Breast epithelium (tissue), 3 donors: ENCODE measurements at regions not wholly inside any gene's neighbourhood (a gene's known extent, or its start where the extent isn't known, plus 50 kb on each side); places are given as distances from the start of the nearest gene placed in this dataset.

Experiments used
- CTCF ChIP-seq, 3 donors: fragments of 450-650 bp; IDR thresholded peaks; one replicate each; pipeline ENCODE4 v1.5.1; 2016 to 2017; ENCODE audit warnings: antibody characterized with exemption in 3 of 3, mild to moderate bottlenecking in 3 of 3, moderate library complexity in 3 of 3
- POLR2A ChIP-seq: fragments of 450-650 bp; IDR thresholded peaks from one replicate; pipeline ENCODE4 v1.6.1; 2016; ENCODE audit warnings: antibody characterized with exemption, mild to moderate bottlenecking, moderate library complexity

GRCh38 chr15:62591842-62592838, 427.1 kb upstream of the C2CD4B start:
- TF ChIP-seq CTCF (IDR thresholded peaks at IDR 0.05) (no peak), POLR2A (no peak)
